ENCODE measurements at regions not wholly inside any gene's neighbourhood (a gene's known extent, or its start where the extent isn't known, plus 50 kb on each side); places are given as distances from the start of the nearest gene placed in this dataset.
A peak's percentile ranks its signal among the peaks of the same experiment; 100 is the strongest.

GRCh38 chr7:42340436-42340835 is 103.4 kb upstream of the GLI3 start:
- no peak for TF ChIP-seq CTCF (IDR thresholded peaks at IDR 0.05; ENCODE audit: insufficient read depth, low read length, missing control alignments)
- POLR2A ChIA-PET = no interaction called here

GRCh38 chr7:42338916-42339540 is 102.0 kb upstream of the GLI3 start:
- ChIA-PET POLR2A (no interaction called here), CTCF (interaction anchor here (0.9 kb wide), 1 partner anchor 361 kb away, joined by 3 read pairs; no protein-coding TSS in a partner anchor)
- DNase-seq (ENCODE audit: low read depth, low spot score) = no peak
- no peak for TF ChIP-seq CTCF (IDR thresholded peaks at IDR 0.05; ENCODE audit: insufficient read depth, low read length, missing control alignments)
- no peak overlapping the region for H3K4me3 ChIP-seq (ENCODE audit: low read depth, low read length)

More at GRCh38 chr7:42340436-42340835, 103.4 kb upstream of the GLI3 start:
- H3K4me3 ChIP-seq (ENCODE audit: low read depth, low read length) = no peak overlapping the region
- DNase-seq (ENCODE audit: low read depth, low spot score) = no peak
- CTCF ChIA-PET = no interaction called here

GRCh38 chr7:42338231-42338915 is 101.4 kb upstream of the GLI3 start:
- TF ChIP-seq CTCF (IDR thresholded peaks at IDR 0.05; ENCODE audit: insufficient read depth, low read length, missing control alignments) = no peak
- peak overlapping the region; percentile 28 for H3K4me3 ChIP-seq (ENCODE audit: low read depth, low read length)
- CTCF ChIA-PET = interaction anchor here (0.9 kb wide), 1 partner anchor 361 kb away, joined by 3 read pairs; no protein-coding TSS in a partner anchor
- no peak for DNase-seq (ENCODE audit: low read depth, low spot score)
- POLR2A ChIA-PET = interaction anchor here (0.6 kb wide), 1 partner anchor 326 kb away, joined by 3 read pairs; no protein-coding TSS in a partner anchor

GRCh38 chr7:42337225-42337905 is 100.4 kb upstream of the GLI3 start:
- POLR2A ChIA-PET = no interaction called here
- no peak for DNase-seq (ENCODE audit: low read depth, low spot score)
- CTCF ChIA-PET = no interaction called here
- no peak for TF ChIP-seq CTCF (IDR thresholded peaks at IDR 0.05; ENCODE audit: insufficient read depth, low read length, missing control alignments)
- H3K4me3 ChIP-seq (ENCODE audit: low read depth, low read length) = no peak overlapping the region

GRCh38 chr7:42332605-42333222 is 95.7 kb upstream of the GLI3 start:
- DNase-seq (ENCODE audit: low read depth, low spot score) = no peak
- POLR2A ChIA-PET = interaction anchor here (1.0 kb wide), 1 partner anchor 23 kb away, joined by 5 read pairs; no protein-coding TSS in a partner anchor
- TF ChIP-seq CTCF (IDR thresholded peaks at IDR 0.05; ENCODE audit: insufficient read depth, low read length, missing control alignments) = no peak
- no peak overlapping the region for H3K4me3 ChIP-seq (ENCODE audit: low read depth, low read length)
- CTCF ChIA-PET = no interaction called here

GRCh38 chr7:42319631-42320030 is 82.6 kb upstream of the GLI3 start:
- TF ChIP-seq CTCF (IDR thresholded peaks at IDR 0.05; ENCODE audit: insufficient read depth, low read length, missing control alignments) = no peak
- no peak overlapping the region for H3K4me3 ChIP-seq (ENCODE audit: low read depth, low read length)
- DNase-seq (ENCODE audit: low read depth, low spot score) = no peak
- ChIA-PET CTCF (no interaction called here), POLR2A (no interaction called here)
